Testis (tissue), 2 donors: ENCODE measurements at regions not wholly inside any gene's neighbourhood (a gene's known extent, or its start where the extent isn't known, plus 50 kb on each side); places are given as distances from the start of the nearest gene placed in this dataset.
A peak's percentile ranks its signal among the peaks of the same experiment; 100 is the strongest.

Source experiments
- DNase-seq: peaks from one replicate; pipeline ENCODE4 v3.0.0-alpha.2; 2019
- H3K27ac ChIP-seq, 2 donors: fragments of 200-600 bp; sonication (generic); one replicate each; pipeline ENCODE4 v1.5.1; 2019
- H3K27me3 ChIP-seq: fragments of 200-600 bp; sonication (generic); one replicate; pipeline ENCODE4 v1.5.1; 2019
- H3K36me3 ChIP-seq: fragments of 200-600 bp; sonication (generic); one replicate; pipeline ENCODE4 v1.5.1; 2017; ENCODE audit warnings: low read depth; ENCODE audit errors: missing control alignments
- H3K4me1 ChIP-seq: fragments of 200-600 bp; sonication (generic); one replicate; pipeline ENCODE4 v1.5.1; 2019
- H3K4me3 ChIP-seq, 2 donors: fragments of 200-600 bp; sonication (generic); one replicate each; pipeline ENCODE4 v1.5.1; 2017 to 2019
- H3K9me3 ChIP-seq: fragments of 200-600 bp; sonication (generic); one replicate; pipeline ENCODE4 v1.5.1; 2017
- CTCF ChIP-seq, 3 experiments: fragments of 450-650 bp in 2 of 3; fragments of 200-600 bp in 1 of 3; sonication (generic) in 1 of 3; IDR thresholded peaks; one replicate each; pipeline ENCODE4 v1.5.1; 2016 to 2019; ENCODE audit warnings: antibody characterized with exemption in 3 of 3, mild to moderate bottlenecking in 2 of 3, moderate library complexity in 1 of 3
- POLR2A ChIP-seq: fragments of 450-650 bp; IDR thresholded peaks from one replicate; pipeline ENCODE4 v1.6.1; 2017; ENCODE audit warnings: antibody characterized with exemption, mild to moderate bottlenecking, moderate library complexity
- WGBS, 2 donors: methylation state at CpG; one replicate each; pipeline ENCODE4 v1.1.5; 2018; 5-methylcytosine and 5-hydroxymethylcytosine counted together
- intact Hi-C: fragments of 100-400 bp; cut with DNase I; formaldehyde crosslinking; loops from one replicate; pipeline ENCODE4 v1.15.1; 2023; ENCODE audit warnings: low total_unique reads

- DNase-seq = no peak
- no peaks in the 10 kb centered on the region for H3K9me3 ChIP-seq
- intact Hi-C loops = no loop called here
- no peak overlapping the region for H3K27ac ChIP-seq
- TF ChIP-seq CTCF (IDR thresholded peaks at IDR 0.05) (no peak), POLR2A (no peak)
- no peaks in the 10 kb centered on the region for H3K27me3 ChIP-seq
- no peaks in the 10 kb centered on the region for H3K36me3 ChIP-seq
- no peaks in the 10 kb centered on the region for H3K4me1 ChIP-seq
- no peak overlapping the region for H3K4me3 ChIP-seq
- WGBS, 2 donors = 73 to 87% methylated on average over 5 to 6 of the region's 6 CpGs
Observed at GRCh38 chr9:113724202-113724601, 151.9 kb upstream of the ZNF618 start.

GRCh38 chr9:113728989-113729388 lies 147.1 kb upstream of the ZNF618 start:
- TF ChIP-seq CTCF (IDR thresholded peaks at IDR 0.05) (no peak), POLR2A (no peak)
- Histone ChIP-seq H3K4me1 (no peaks in the 10 kb centered on the region), H3K4me3 (no peak overlapping the region), H3K36me3 (no peaks in the 10 kb centered on the region), H3K27ac (no peak overlapping the region), H3K27me3 (no peaks in the 10 kb centered on the region), H3K9me3 (no peaks in the 10 kb centered on the region)
- WGBS, 2 donors = 94 to 100% methylated on average over 2 of the region's 2 CpGs
- DNase-seq = no peak
- intact Hi-C loops = no loop called here

- WGBS, 2 donors = 84 to 85% methylated on average over 3 of the region's 3 CpGs
Observed at GRCh38 chr9:113734826-113735225, 141.3 kb upstream of the ZNF618 start.

GRCh38 chr9:113737517-113738271 lies 138.4 kb upstream of the ZNF618 start:
- Histone ChIP-seq H3K9me3 (no peaks in the 10 kb centered on the region), H3K4me1 (no peaks in the 10 kb centered on the region), H3K4me3 (no peak overlapping the region), H3K27me3 (no peaks in the 10 kb centered on the region), H3K27ac (no peak overlapping the region), H3K36me3 (no peaks in the 10 kb centered on the region)
- TF ChIP-seq POLR2A (no peak), CTCF (IDR thresholded peaks at IDR 0.05) (peak in 2 of 3 experiments; percentile 78 to 81)
- DNase-seq = peak; percentile 81
- intact Hi-C loops = no loop called here
- 27 to 29% methylated on average over 6 of the region's 6 CpGs for WGBS, 2 donors

More at GRCh38 chr9:113734826-113735225, 141.3 kb upstream of the ZNF618 start:
- no peak for TF ChIP-seq CTCF (IDR thresholded peaks at IDR 0.05)
- TF ChIP-seq POLR2A = no peak
- no peaks in the 10 kb centered on the region for H3K36me3 ChIP-seq
- H3K9me3 ChIP-seq = no peaks in the 10 kb centered on the region
- H3K27ac ChIP-seq = no peak overlapping the region
- intact Hi-C loops = no loop called here
- H3K27me3 ChIP-seq = no peaks in the 10 kb centered on the region
- no peak for DNase-seq
- no peak overlapping the region for H3K4me3 ChIP-seq
- H3K4me1 ChIP-seq = no peaks in the 10 kb centered on the region

- H3K36me3 ChIP-seq = no peaks in the 10 kb centered on the region
- 83 to 86% methylated on average over 9 of the region's 9 CpGs for WGBS, 2 donors
- no peak overlapping the region for H3K4me3 ChIP-seq
- no peak for DNase-seq
- no peaks in the 10 kb centered on the region for H3K9me3 ChIP-seq
- intact Hi-C loops = no loop called here
- no peaks in the 10 kb centered on the region for H3K4me1 ChIP-seq
- TF ChIP-seq CTCF (IDR thresholded peaks at IDR 0.05) = no peak
- no peak for TF ChIP-seq POLR2A
- no peak overlapping the region for H3K27ac ChIP-seq
- H3K27me3 ChIP-seq = no peaks in the 10 kb centered on the region
Observed at GRCh38 chr9:113738496-113738892, 137.6 kb upstream of the ZNF618 start.
